Breast epithelium (tissue), 3 donors: ENCODE measurements at regions not wholly inside any gene's neighbourhood (a gene's known extent, or its start where the extent isn't known, plus 50 kb on each side); places are given as distances from the start of the nearest gene placed in this dataset.

Experiments
- POLR2A ChIP-seq: fragments of 450-650 bp; IDR thresholded peaks from one replicate; pipeline ENCODE4 v1.6.1; 2016; ENCODE audit warnings: antibody characterized with exemption, mild to moderate bottlenecking, moderate library complexity
- POLR2AphosphoS5 ChIP-seq, 3 donors: sonication (generic); formaldehyde crosslinking; IDR thresholded peaks; one replicate each; pipeline ENCODE4 v1.6.1; 2017; ENCODE audit warnings: antibody characterized with exemption in 3 of 3
- TF ChIP-seq, protein P1 (sequence below), 3 donors: fragments of 450-650 bp; IDR thresholded peaks; one replicate each; pipeline ENCODE4 v1.5.1; 2016 to 2017; ENCODE audit warnings: antibody characterized with exemption in 3 of 3, mild to moderate bottlenecking in 3 of 3, moderate library complexity in 3 of 3

GRCh38 chr21:33993286-33994231, 78.0 kb upstream of the ATP5PO start:
- TF ChIP-seq, protein P1, sequence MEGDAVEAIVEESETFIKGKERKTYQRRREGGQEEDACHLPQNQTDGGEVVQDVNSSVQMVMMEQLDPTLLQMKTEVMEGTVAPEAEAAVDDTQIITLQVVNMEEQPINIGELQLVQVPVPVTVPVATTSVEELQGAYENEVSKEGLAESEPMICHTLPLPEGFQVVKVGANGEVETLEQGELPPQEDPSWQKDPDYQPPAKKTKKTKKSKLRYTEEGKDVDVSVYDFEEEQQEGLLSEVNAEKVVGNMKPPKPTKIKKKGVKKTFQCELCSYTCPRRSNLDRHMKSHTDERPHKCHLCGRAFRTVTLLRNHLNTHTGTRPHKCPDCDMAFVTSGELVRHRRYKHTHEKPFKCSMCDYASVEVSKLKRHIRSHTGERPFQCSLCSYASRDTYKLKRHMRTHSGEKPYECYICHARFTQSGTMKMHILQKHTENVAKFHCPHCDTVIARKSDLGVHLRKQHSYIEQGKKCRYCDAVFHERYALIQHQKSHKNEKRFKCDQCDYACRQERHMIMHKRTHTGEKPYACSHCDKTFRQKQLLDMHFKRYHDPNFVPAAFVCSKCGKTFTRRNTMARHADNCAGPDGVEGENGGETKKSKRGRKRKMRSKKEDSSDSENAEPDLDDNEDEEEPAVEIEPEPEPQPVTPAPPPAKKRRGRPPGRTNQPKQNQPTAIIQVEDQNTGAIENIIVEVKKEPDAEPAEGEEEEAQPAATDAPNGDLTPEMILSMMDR (IDR thresholded peaks at IDR 0.05) = no peak
- TF ChIP-seq POLR2A (no peak), POLR2AphosphoS5 (IDR thresholded peaks at IDR 0.05) (no peak)
